ENCODE measurements at regions not wholly inside any gene's neighbourhood (a gene's known extent, or its start where the extent isn't known, plus 50 kb on each side); places are given as distances from the start of the nearest gene placed in this dataset.

GRCh38 chr11:123338266-123338800 lies 91.7 kb upstream of the GRAMD1B start (continued):
- no peak for TF ChIP-seq ARID5B (CRISPR knock-in tag; IDR thresholded peaks at IDR 0.05)
- TF ChIP-seq MEF2D (CRISPR knock-in tag; IDR thresholded peaks at IDR 0.05): no peak
- TF ChIP-seq DPF2 (CRISPR knock-in tag; IDR thresholded peaks at IDR 0.05; ENCODE audit: borderline replicate concordance, low read depth): no peak
- no peak for TF ChIP-seq MLX (CRISPR knock-in tag; IDR thresholded peaks at IDR 0.05)
- TF ChIP-seq THAP8 (CRISPR knock-in tag; IDR thresholded peaks at IDR 0.05; ENCODE audit: borderline replicate concordance): no peak
- TF ChIP-seq ZNF784 (CRISPR knock-in tag; IDR thresholded peaks at IDR 0.05; ENCODE audit: borderline replicate concordance): no peak
- TF ChIP-seq ZNF468 (CRISPR knock-in tag; IDR thresholded peaks at IDR 0.05): no peak
- TF ChIP-seq DNMT3B (CRISPR knock-in tag; conservative IDR thresholded peaks at IDR 0.05): no peak

Data from HepG2 (cell line).